ENCODE measurements at regions not wholly inside any gene's neighbourhood (a gene's known extent, or its start where the extent isn't known, plus 50 kb on each side); places are given as distances from the start of the nearest gene placed in this dataset.

GRCh38 chr10:71025535-71025934 lies 137.2 kb upstream of the PCBD1 start:
- Histone ChIP-seq H3K4me3 (replicated peaks in 1 of 3) (no peak overlapping the region), H3K4me1 (no peaks in the 10 kb centered on the region), H3K36me3 (no peaks in the 10 kb centered on the region), H3K27ac (no peak overlapping the region), H3K27me3 (no peaks in the 10 kb centered on the region), H3K9me3 (no peaks in the 10 kb centered on the region)
- WGBS, 2 donors, result 50 to 60% methylated on average over 4 of the region's 4 CpGs
- no peak for DNase-seq
- intact Hi-C loops (cut with DNase I), result no loop called here
- TF ChIP-seq CTCF (IDR thresholded peaks at IDR 0.05), result no peak
- TF ChIP-seq POLR2A (IDR thresholded peaks at IDR 0.05), result no peak

DNA sequence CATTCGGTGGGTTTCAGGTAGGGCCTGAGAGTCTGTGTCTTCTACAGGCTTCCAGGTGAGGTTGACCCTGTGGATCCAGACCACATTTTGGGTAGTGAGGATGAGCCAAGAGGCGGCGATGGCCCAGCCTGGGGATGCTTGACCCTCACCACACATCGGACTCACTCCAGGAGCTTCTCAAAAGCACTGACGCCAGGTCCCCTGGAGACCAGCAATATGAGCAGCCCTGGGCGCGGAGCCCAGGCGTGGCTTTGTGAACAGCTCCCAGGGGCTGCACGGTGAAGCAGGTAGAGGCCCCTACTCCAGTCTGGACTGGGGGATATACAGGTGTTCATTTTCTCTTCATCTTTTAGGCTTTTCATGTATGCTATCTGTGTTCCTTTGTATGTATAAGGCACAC lies 139.7 kb upstream of the PCBD1 start:
- intact Hi-C loops (cut with DNase I), result no loop called here
- 79 to 85% methylated on average over 9 of the region's 9 CpGs for WGBS, 2 donors
- no peaks in the 10 kb centered on the region for H3K9me3 ChIP-seq
- no peaks in the 10 kb centered on the region for H3K36me3 ChIP-seq
- H3K27ac ChIP-seq, result no peak overlapping the region
- no peak for DNase-seq
- H3K4me1 ChIP-seq, result no peaks in the 10 kb centered on the region
- H3K4me3 ChIP-seq (replicated peaks in 1 of 3), result no peak overlapping the region
- no peaks in the 10 kb centered on the region for H3K27me3 ChIP-seq
- TF ChIP-seq CTCF (IDR thresholded peaks at IDR 0.05), result no peak
- no peak for TF ChIP-seq POLR2A (IDR thresholded peaks at IDR 0.05)

DNA sequence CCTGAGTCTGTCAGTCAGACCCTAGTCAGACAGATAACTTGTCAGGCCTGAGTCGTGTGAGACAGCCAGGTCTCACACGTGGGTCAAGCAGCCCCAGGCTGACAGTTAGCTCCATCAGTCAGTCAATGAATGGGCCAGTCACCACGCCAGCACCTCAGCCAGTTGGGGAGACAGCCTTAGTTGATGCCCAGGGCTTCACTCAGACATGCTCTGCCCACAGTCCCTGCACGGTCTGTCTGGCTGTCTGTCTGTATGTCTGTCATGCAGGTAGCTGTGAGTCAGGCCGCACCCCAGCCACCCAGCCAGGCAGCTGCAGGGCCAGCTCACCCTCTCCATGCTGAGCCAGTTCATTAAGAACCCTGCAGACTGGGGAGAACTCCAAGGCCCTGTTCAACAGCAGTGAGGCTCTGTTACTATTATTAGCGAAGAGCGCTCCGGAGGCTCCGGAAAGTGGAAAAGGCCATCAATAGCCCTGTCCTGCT lies 141.1 kb upstream of the PCBD1 start:
- Histone ChIP-seq H3K27me3 (no peaks in the 10 kb centered on the region), H3K36me3 (no peaks in the 10 kb centered on the region), H3K9me3 (no peaks in the 10 kb centered on the region), H3K27ac (no peak overlapping the region), H3K4me3 (replicated peaks in 1 of 3) (no peak overlapping the region), H3K4me1 (no peaks in the 10 kb centered on the region)
- DNase-seq, result no peak
- intact Hi-C loops (cut with DNase I), result no loop called here
- WGBS, 2 donors, result 78 to 82% methylated on average over 3 to 9 of the region's 9 CpGs
- TF ChIP-seq POLR2A (IDR thresholded peaks at IDR 0.05) (no peak), CTCF (IDR thresholded peaks at IDR 0.05) (no peak)

GRCh38 chr10:71029907-71030306 lies 141.5 kb upstream of the PCBD1 start:
- WGBS, 2 donors, result 81 to 85% methylated on average over 9 to 10 of the region's 10 CpGs
- intact Hi-C loops (cut with DNase I), result no loop called here
- no peaks in the 10 kb centered on the region for H3K9me3 ChIP-seq
- no peaks in the 10 kb centered on the region for H3K36me3 ChIP-seq
- H3K27ac ChIP-seq, result no peak overlapping the region
- H3K4me1 ChIP-seq, result no peaks in the 10 kb centered on the region
- H3K27me3 ChIP-seq, result no peaks in the 10 kb centered on the region
- no peak overlapping the region for H3K4me3 ChIP-seq (replicated peaks in 1 of 3)
- TF ChIP-seq CTCF (IDR thresholded peaks at IDR 0.05) (no peak), POLR2A (IDR thresholded peaks at IDR 0.05) (no peak)
- no peak for DNase-seq

GRCh38 chr10:71031026-71031425 lies 142.7 kb upstream of the PCBD1 start:
- no peaks in the 10 kb centered on the region for H3K36me3 ChIP-seq
- no peaks in the 10 kb centered on the region for H3K4me1 ChIP-seq
- no peak overlapping the region for H3K4me3 ChIP-seq (replicated peaks in 1 of 3)
- DNase-seq, result no peak
- no peak for TF ChIP-seq POLR2A (IDR thresholded peaks at IDR 0.05)
- TF ChIP-seq CTCF (IDR thresholded peaks at IDR 0.05), result no peak
- H3K27ac ChIP-seq, result no peak overlapping the region
- WGBS, 2 donors, result 73 to 75% methylated on average over 4 of the region's 4 CpGs
- H3K9me3 ChIP-seq, result no peaks in the 10 kb centered on the region
- no peaks in the 10 kb centered on the region for H3K27me3 ChIP-seq
- intact Hi-C loops (cut with DNase I), result no loop called here

All from thyroid gland (tissue), 4 donors.